ENCODE measurements at regions not wholly inside any gene's neighbourhood (a gene's known extent, or its start where the extent isn't known, plus 50 kb on each side); places are given as distances from the start of the nearest gene placed in this dataset.

DNA sequence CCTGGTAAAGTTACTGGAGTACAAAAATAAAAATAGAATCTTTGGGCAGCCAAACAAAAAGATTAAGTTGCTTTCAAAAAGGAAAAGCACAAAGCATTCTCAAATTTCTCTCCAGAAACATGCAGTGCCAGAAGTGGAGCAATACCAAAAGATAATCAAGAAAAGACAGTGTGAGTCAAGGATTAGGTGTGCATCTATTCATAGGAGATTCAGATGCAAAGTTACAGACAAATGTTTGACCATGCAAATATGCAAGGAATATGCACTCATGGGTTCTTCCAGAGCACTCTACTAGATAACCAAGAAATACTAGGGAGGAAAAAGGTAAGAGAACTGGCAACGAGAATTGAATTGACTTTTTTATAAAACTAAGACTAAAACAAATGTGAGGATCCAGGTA, 51.8 kb upstream of the CDH20 start:
- DNase-seq: no peak

DNA sequence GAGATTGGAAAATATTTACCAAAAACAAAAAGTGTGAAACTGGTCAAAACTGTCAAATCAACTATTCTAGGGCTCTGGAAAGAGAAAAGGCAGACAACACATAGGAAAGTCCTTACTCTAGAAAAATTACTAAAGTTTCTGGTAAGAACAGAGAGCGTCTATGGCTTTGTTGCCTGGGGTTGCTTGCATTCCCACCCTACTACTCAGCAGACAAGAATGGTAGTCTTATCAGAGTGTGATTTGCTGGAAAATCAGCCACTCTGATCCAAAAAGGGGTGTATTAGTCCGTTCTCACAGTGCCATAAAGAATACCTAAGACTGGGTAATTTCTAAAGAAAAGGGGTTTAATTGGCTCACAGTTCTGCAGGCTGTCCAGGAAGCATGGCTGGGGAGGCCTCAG, 50.3 kb upstream of the CDH20 start:
- no peak for DNase-seq

All from activated CD4-positive, alpha-beta T cell treated with anti-CD3 and anti-CD28 coated beads, Interleukin-2, amount 50 U/mL, for 16 hours (primary cell).